ENCODE measurements at regions not wholly inside any gene's neighbourhood (a gene's known extent, or its start where the extent isn't known, plus 50 kb on each side); places are given as distances from the start of the nearest gene placed in this dataset.
"Not testable (repeated sequence)": the region's sequence is repeated elsewhere in the genome, so short reads cannot be mapped to it uniquely, and the experiment has no call there.

DNA sequence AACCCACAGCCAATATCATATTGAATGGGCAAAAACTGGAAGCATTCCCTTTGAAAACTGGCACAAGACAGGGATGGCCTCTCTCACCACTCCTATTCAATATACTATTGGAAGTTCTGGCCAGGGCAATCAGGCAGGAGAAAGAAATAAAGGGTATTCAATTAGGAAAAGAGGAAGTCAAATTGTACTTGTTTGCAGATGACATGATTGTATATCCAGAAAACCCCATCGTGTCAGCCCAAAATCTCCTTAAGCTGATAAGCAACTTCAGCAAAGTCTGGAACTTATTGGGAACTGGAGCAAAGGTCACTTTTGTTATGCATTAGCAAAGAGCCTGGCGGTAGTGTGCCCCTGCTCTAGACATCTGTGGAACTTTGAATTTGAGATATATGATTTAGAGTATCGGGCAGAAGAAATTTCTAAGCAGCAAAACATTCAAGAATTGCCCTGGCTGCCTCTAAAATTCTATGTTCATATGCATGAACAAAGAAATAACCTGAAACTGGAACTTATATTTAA lies 53.4 kb upstream of the PSMA1 start:
- TF ChIP-seq, protein P1, sequence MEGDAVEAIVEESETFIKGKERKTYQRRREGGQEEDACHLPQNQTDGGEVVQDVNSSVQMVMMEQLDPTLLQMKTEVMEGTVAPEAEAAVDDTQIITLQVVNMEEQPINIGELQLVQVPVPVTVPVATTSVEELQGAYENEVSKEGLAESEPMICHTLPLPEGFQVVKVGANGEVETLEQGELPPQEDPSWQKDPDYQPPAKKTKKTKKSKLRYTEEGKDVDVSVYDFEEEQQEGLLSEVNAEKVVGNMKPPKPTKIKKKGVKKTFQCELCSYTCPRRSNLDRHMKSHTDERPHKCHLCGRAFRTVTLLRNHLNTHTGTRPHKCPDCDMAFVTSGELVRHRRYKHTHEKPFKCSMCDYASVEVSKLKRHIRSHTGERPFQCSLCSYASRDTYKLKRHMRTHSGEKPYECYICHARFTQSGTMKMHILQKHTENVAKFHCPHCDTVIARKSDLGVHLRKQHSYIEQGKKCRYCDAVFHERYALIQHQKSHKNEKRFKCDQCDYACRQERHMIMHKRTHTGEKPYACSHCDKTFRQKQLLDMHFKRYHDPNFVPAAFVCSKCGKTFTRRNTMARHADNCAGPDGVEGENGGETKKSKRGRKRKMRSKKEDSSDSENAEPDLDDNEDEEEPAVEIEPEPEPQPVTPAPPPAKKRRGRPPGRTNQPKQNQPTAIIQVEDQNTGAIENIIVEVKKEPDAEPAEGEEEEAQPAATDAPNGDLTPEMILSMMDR (IDR thresholded peaks at IDR 0.05 in 4 of 5, conservative IDR thresholded peaks at IDR 0.05 in 1 of 5) = not testable (repeated sequence)
- TF ChIP-seq POLR2A (IDR thresholded peaks at IDR 0.05) = not testable (repeated sequence)
